DND-41 (cell line): ENCODE measurements at regions not wholly inside any gene's neighbourhood (a gene's known extent, or its start where the extent isn't known, plus 50 kb on each side); places are given as distances from the start of the nearest gene placed in this dataset.

Source experiments
- ATAC-seq: fragments of 200-7000 bp; cut with Tn5 transposase; 3 replicates; pipeline ENCODE4 v1.9.1; 2021; ENCODE audit warnings: low read depth; ENCODE audit not compliant: insufficient read depth
- DNase-seq: peaks from one replicate; pipeline ENCODE4 v3.0.0-alpha.2; 2020
- H2AFZ ChIP-seq: 2 replicates; pipeline ENCODE4 v1.6.0; 2012; ENCODE audit warnings: low read depth, low read length
- H3K27ac ChIP-seq: 2 replicates; pipeline ENCODE4 v1.5.1; 2012; ENCODE audit warnings: low read length, inconsistent platforms
- H3K27me3 ChIP-seq: fragments of 200-600 bp; sonication (generic); 2 replicates; pipeline ENCODE4 v1.6.0; 2012; ENCODE audit warnings: low read length, mild to moderate bottlenecking, inconsistent platforms; ENCODE audit not compliant: insufficient read depth, poor library complexity
- H3K36me3 ChIP-seq: 2 replicates; pipeline ENCODE4 v1.5.1; 2012; ENCODE audit warnings: low read length, inconsistent platforms; ENCODE audit not compliant: insufficient read depth
- H3K4me1 ChIP-seq: 2 replicates; pipeline ENCODE4 v1.5.1; 2012; ENCODE audit warnings: mild to moderate bottlenecking, low read length; ENCODE audit not compliant: insufficient read depth
- H3K4me2 ChIP-seq: 2 replicates; pipeline ENCODE4 v1.6.0; 2012; ENCODE audit warnings: mild to moderate bottlenecking, moderate library complexity, low read length, inconsistent platforms; ENCODE audit not compliant: insufficient read depth
- H3K4me3 ChIP-seq, 2 experiments: fragments of 200-600 bp in 1 of 2; shearing (Covaris generic) in 1 of 2; 2 replicates each; pipeline ENCODE4 v1.5.1; 2012 to 2016; ENCODE audit warnings: inconsistent platforms in 2 of 2, low read length in 2 of 2, mild to moderate bottlenecking in 2 of 2, low read depth in 1 of 2, moderate library complexity in 1 of 2
- H3K79me2 ChIP-seq: 2 replicates; pipeline ENCODE4 v1.6.0; 2012; ENCODE audit warnings: low read length, inconsistent platforms; ENCODE audit not compliant: insufficient read depth
- H3K9ac ChIP-seq: 2 replicates; pipeline ENCODE4 v1.6.0; 2012; ENCODE audit warnings: low read depth, mild to moderate bottlenecking, inconsistent platforms, low read length, moderate library complexity
- H3K9me3 ChIP-seq: 2 replicates; pipeline ENCODE4 v1.5.1; 2012; ENCODE audit warnings: low read length, moderate library complexity, mild to moderate bottlenecking, inconsistent platforms; ENCODE audit not compliant: insufficient read depth, severe bottlenecking
- H4K20me1 ChIP-seq: 2 replicates; pipeline ENCODE4 v1.6.0; 2012; ENCODE audit warnings: low read length; ENCODE audit not compliant: insufficient read depth
- CTCF ChIP-seq: IDR thresholded peaks from 2 replicates; pipeline ENCODE4 v1.5.1; 2012; ENCODE audit warnings: borderline replicate concordance, low read length, moderate library complexity, mild to moderate bottlenecking; ENCODE audit not compliant: poor library complexity, severe bottlenecking; ENCODE audit errors: extremely low read depth
- EZH2 ChIP-seq: IDR thresholded peaks from 3 replicates; pipeline ENCODE4 v1.6.1; 2012; ENCODE audit warnings: borderline replicate concordance, low read depth, mild to moderate bottlenecking, moderate library complexity, low read length, inconsistent platforms; ENCODE audit not compliant: severe bottlenecking

GRCh38 chr16:55002419-55002818 lies 71.8 kb downstream of the IRX5 start:
- DNase-seq, result no peak
- Histone ChIP-seq H2AFZ (no peak overlapping the region), H3K4me3 (no peak overlapping the region), H4K20me1 (no peaks in the 10 kb centered on the region), H3K4me1 (no peaks in the 10 kb centered on the region), H3K36me3 (no peaks in the 10 kb centered on the region), H3K79me2 (no peaks in the 10 kb centered on the region), H3K27me3 (no peaks in the 10 kb centered on the region), H3K4me2 (no peak overlapping the region), H3K27ac (no peak overlapping the region), H3K9ac (no peak overlapping the region), H3K9me3 (no peaks in the 10 kb centered on the region)
- no peak for ATAC-seq
- TF ChIP-seq EZH2 (no peak), CTCF (no peak)

- TF ChIP-seq EZH2, result no peak
- TF ChIP-seq CTCF, result no peak
- no peak for ATAC-seq
Observed at GRCh38 chr16:55003306-55003705, 72.6 kb downstream of the IRX5 start.

GRCh38 chr16:55003916-55004315 lies 73.3 kb downstream of the IRX5 start:
- Histone ChIP-seq H3K4me2 (no peak overlapping the region), H3K4me1 (no peaks in the 10 kb centered on the region), H3K36me3 (no peaks in the 10 kb centered on the region), H3K79me2 (no peaks in the 10 kb centered on the region), H3K27ac (no peak overlapping the region), H3K9me3 (no peaks in the 10 kb centered on the region), H3K4me3 (no peak overlapping the region), H3K9ac (no peak overlapping the region), H4K20me1 (no peaks in the 10 kb centered on the region), H3K27me3 (no peaks in the 10 kb centered on the region), H2AFZ (no peak overlapping the region)
- ATAC-seq (no peak), DNase-seq (no peak)
- no peak for TF ChIP-seq EZH2

More at GRCh38 chr16:55003306-55003705, 72.6 kb downstream of the IRX5 start:
- DNase-seq, result no peak
- H3K27me3 ChIP-seq, result no peaks in the 10 kb centered on the region
- no peaks in the 10 kb centered on the region for H3K4me1 ChIP-seq
- no peak overlapping the region for H3K4me3 ChIP-seq
- H3K4me2 ChIP-seq, result no peak overlapping the region
- no peaks in the 10 kb centered on the region for H3K79me2 ChIP-seq
- no peaks in the 10 kb centered on the region for H4K20me1 ChIP-seq
- no peak overlapping the region for H3K9ac ChIP-seq
- no peaks in the 10 kb centered on the region for H3K9me3 ChIP-seq
- no peak overlapping the region for H2AFZ ChIP-seq
- H3K36me3 ChIP-seq, result no peaks in the 10 kb centered on the region
- no peak overlapping the region for H3K27ac ChIP-seq

- TF ChIP-seq EZH2 (no peak), CTCF (no peak)
- ATAC-seq, result no peak
- H2AFZ ChIP-seq, result no peak overlapping the region
Observed at GRCh38 chr16:55007504-55007903, 76.8 kb downstream of the IRX5 start.

More at GRCh38 chr16:55007504-55007903, 76.8 kb downstream of the IRX5 start:
- Histone ChIP-seq H3K4me2 (no peak overlapping the region), H3K79me2 (no peaks in the 10 kb centered on the region), H3K9ac (no peak overlapping the region), H3K27ac (no peak overlapping the region), H3K4me3 (no peak overlapping the region), H3K4me1 (no peaks in the 10 kb centered on the region), H3K9me3 (no peaks in the 10 kb centered on the region), H4K20me1 (no peaks in the 10 kb centered on the region), H3K27me3 (no peaks in the 10 kb centered on the region), H3K36me3 (no peaks in the 10 kb centered on the region)
- no peak for DNase-seq
